PC-9 (cell line): ENCODE measurements at regions not wholly inside any gene's neighbourhood (a gene's known extent, or its start where the extent isn't known, plus 50 kb on each side); places are given as distances from the start of the nearest gene placed in this dataset.

ENCODE experiments used
- EZH2 ChIP-seq: fragments of 200-600 bp; sonication (generic); IDR thresholded peaks from 2 replicates; pipeline ENCODE4 v1.8.0; 2017; ENCODE audit warnings: antibody characterized with exemption, low read depth
- TF ChIP-seq, protein P1 (sequence below): fragments of 200-600 bp; sonication (generic); conservative IDR thresholded peaks from 2 replicates; pipeline ENCODE4 v1.6.1; 2017; ENCODE audit warnings: mixed run types, antibody characterized with exemption, mild to moderate bottlenecking, moderate library complexity

GRCh38 chr16:62573466-62573865 is 537.2 kb upstream of the CDH8 start:
- TF ChIP-seq, protein P1, sequence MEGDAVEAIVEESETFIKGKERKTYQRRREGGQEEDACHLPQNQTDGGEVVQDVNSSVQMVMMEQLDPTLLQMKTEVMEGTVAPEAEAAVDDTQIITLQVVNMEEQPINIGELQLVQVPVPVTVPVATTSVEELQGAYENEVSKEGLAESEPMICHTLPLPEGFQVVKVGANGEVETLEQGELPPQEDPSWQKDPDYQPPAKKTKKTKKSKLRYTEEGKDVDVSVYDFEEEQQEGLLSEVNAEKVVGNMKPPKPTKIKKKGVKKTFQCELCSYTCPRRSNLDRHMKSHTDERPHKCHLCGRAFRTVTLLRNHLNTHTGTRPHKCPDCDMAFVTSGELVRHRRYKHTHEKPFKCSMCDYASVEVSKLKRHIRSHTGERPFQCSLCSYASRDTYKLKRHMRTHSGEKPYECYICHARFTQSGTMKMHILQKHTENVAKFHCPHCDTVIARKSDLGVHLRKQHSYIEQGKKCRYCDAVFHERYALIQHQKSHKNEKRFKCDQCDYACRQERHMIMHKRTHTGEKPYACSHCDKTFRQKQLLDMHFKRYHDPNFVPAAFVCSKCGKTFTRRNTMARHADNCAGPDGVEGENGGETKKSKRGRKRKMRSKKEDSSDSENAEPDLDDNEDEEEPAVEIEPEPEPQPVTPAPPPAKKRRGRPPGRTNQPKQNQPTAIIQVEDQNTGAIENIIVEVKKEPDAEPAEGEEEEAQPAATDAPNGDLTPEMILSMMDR, result no peak
- no peak for TF ChIP-seq EZH2
